ENCODE measurements at regions not wholly inside any gene's neighbourhood (a gene's known extent, or its start where the extent isn't known, plus 50 kb on each side); places are given as distances from the start of the nearest gene placed in this dataset.
A peak's percentile ranks its signal among the peaks of the same experiment; 100 is the strongest.
"Not testable (repeated sequence)": the region's sequence is repeated elsewhere in the genome, so short reads cannot be mapped to it uniquely, and the experiment has no call there.

- H3K9me3 ChIP-seq; H3K36me3 ChIP-seq (ENCODE audit: low read depth); H3K4me1 ChIP-seq (ENCODE audit: low read depth); intact Hi-C loops (cut with DNase I, micrococcal nuclease); H3K4me3 ChIP-seq; DNase-seq; ATAC-seq: not testable (repeated sequence)
These were observed 3964.9 kb upstream of the TPTE start for GRCh38 chr21:6556516-6556915.

- ATAC-seq; intact Hi-C loops (cut with DNase I, micrococcal nuclease); H3K4me3 ChIP-seq; H3K36me3 ChIP-seq (ENCODE audit: low read depth); H3K4me1 ChIP-seq (ENCODE audit: low read depth); H3K9me3 ChIP-seq: not testable (repeated sequence)
- DNase-seq = peak in 1 of 3 donors; percentile 15
These were observed 3964.0 kb upstream of the TPTE start for GRCh38 chr21:6557415-6557814.

GRCh38 chr21:6561168-6561567, 3960.2 kb upstream of the TPTE start:
- H3K4me3 ChIP-seq; DNase-seq; H3K4me1 ChIP-seq (ENCODE audit: low read depth); ATAC-seq; H3K36me3 ChIP-seq (ENCODE audit: low read depth); intact Hi-C loops (cut with DNase I, micrococcal nuclease); H3K9me3 ChIP-seq: not testable (repeated sequence)

GRCh38 chr21:6561578-6561977, 3959.8 kb upstream of the TPTE start:
- H3K9me3 ChIP-seq; DNase-seq; intact Hi-C loops (cut with DNase I, micrococcal nuclease); H3K36me3 ChIP-seq (ENCODE audit: low read depth); ATAC-seq; H3K4me1 ChIP-seq (ENCODE audit: low read depth); H3K4me3 ChIP-seq: not testable (repeated sequence)

GRCh38 chr21:6564543-6565166, 3956.7 kb upstream of the TPTE start:
- H3K4me3 ChIP-seq; intact Hi-C loops (cut with DNase I, micrococcal nuclease); H3K9me3 ChIP-seq; H3K4me1 ChIP-seq (ENCODE audit: low read depth); H3K36me3 ChIP-seq (ENCODE audit: low read depth): not testable (repeated sequence)
- DNase-seq = peak; percentile 1 to 19 (median 18)
- peak; percentile 46 for ATAC-seq

GRCh38 chr21:6565190-6566094, 3955.9 kb upstream of the TPTE start:
- intact Hi-C loops (cut with DNase I, micrococcal nuclease); H3K4me3 ChIP-seq; H3K4me1 ChIP-seq (ENCODE audit: low read depth); H3K9me3 ChIP-seq; H3K36me3 ChIP-seq (ENCODE audit: low read depth): not testable (repeated sequence)
- peak; percentile 50 for ATAC-seq
- peak; percentile 3 to 37 (median 5) for DNase-seq

GRCh38 chr21:6567542-6567941, 3953.8 kb upstream of the TPTE start:
- H3K9me3 ChIP-seq; ATAC-seq; intact Hi-C loops (cut with DNase I, micrococcal nuclease); H3K4me1 ChIP-seq (ENCODE audit: low read depth); H3K36me3 ChIP-seq (ENCODE audit: low read depth); H3K4me3 ChIP-seq: not testable (repeated sequence)
- DNase-seq = peak in 1 of 3 donors; percentile 17

- ATAC-seq = peak; percentile 87
- H3K9me3 ChIP-seq; DNase-seq; H3K4me1 ChIP-seq (ENCODE audit: low read depth); H3K4me3 ChIP-seq; intact Hi-C loops (cut with DNase I, micrococcal nuclease); H3K36me3 ChIP-seq (ENCODE audit: low read depth): not testable (repeated sequence)
These were observed 3952.2 kb upstream of the TPTE start for GRCh38 chr21:6569152-6569551.

GRCh38 chr21:6569587-6570392, 3951.6 kb upstream of the TPTE start:
- peak; percentile 78 for ATAC-seq
- H3K4me1 ChIP-seq (ENCODE audit: low read depth); DNase-seq; intact Hi-C loops (cut with DNase I, micrococcal nuclease); H3K9me3 ChIP-seq; H3K36me3 ChIP-seq (ENCODE audit: low read depth); H3K4me3 ChIP-seq: not testable (repeated sequence)

- H3K4me1 ChIP-seq (ENCODE audit: low read depth); H3K36me3 ChIP-seq (ENCODE audit: low read depth); H3K4me3 ChIP-seq; H3K9me3 ChIP-seq; DNase-seq; intact Hi-C loops (cut with DNase I, micrococcal nuclease); ATAC-seq: not testable (repeated sequence)
These were observed 3950.5 kb upstream of the TPTE start for GRCh38 chr21:6570700-6571368.

- intact Hi-C loops (cut with DNase I, micrococcal nuclease); H3K4me3 ChIP-seq; H3K36me3 ChIP-seq (ENCODE audit: low read depth); ATAC-seq; DNase-seq; H3K9me3 ChIP-seq; H3K4me1 ChIP-seq (ENCODE audit: low read depth): not testable (repeated sequence)
These were observed 3947.8 kb upstream of the TPTE start for GRCh38 chr21:6573576-6573975.

- H3K4me1 ChIP-seq (ENCODE audit: low read depth); H3K9me3 ChIP-seq; DNase-seq; H3K4me3 ChIP-seq; H3K36me3 ChIP-seq (ENCODE audit: low read depth); intact Hi-C loops (cut with DNase I, micrococcal nuclease); ATAC-seq: not testable (repeated sequence)
These were observed 3941.6 kb upstream of the TPTE start for GRCh38 chr21:6579801-6580200.
